Tibial nerve (tissue), 4 donors: ENCODE measurements at regions not wholly inside any gene's neighbourhood (a gene's known extent, or its start where the extent isn't known, plus 50 kb on each side); places are given as distances from the start of the nearest gene placed in this dataset.

Source experiments
- DNase-seq, 2 donors: peaks; one replicate each; pipeline ENCODE4 v3.0.0-alpha.2; 2019; ENCODE audit warnings: low spot score in 2 of 2
- H3K27ac ChIP-seq, 4 donors: fragments of 200-600 bp; sonication (generic) in 3 of 4; one replicate each; pipeline ENCODE4 v1.5.1; 2017 to 2019; ENCODE audit warnings: mild to moderate bottlenecking in 1 of 4
- H3K27me3 ChIP-seq, 2 donors: fragments of 200-600 bp; sonication (generic) in 1 of 2; one replicate each; pipeline versions ENCODE4 v1.5.1 to v1.6.0; 2017 to 2019
- H3K36me3 ChIP-seq, 3 donors: fragments of 200-600 bp; sonication (generic); one replicate each; pipeline ENCODE4 v1.5.1; 2018 to 2019
- H3K4me1 ChIP-seq, 4 donors: fragments of 200-600 bp; sonication (generic) in 3 of 4; one replicate each; pipeline ENCODE4 v1.5.1; 2017 to 2019
- H3K4me3 ChIP-seq, 4 donors: fragments of 200-600 bp; sonication (generic) in 3 of 4; one replicate each; pipeline ENCODE4 v1.5.1; 2017 to 2019; ENCODE audit warnings: mild to moderate bottlenecking in 1 of 4, moderate library complexity in 1 of 4
- H3K9me3 ChIP-seq, 4 donors: fragments of 200-600 bp; sonication (generic) in 3 of 4; one replicate each; pipeline ENCODE4 v1.5.1; 2017 to 2019
- CTCF ChIP-seq, 5 experiments: fragments of 200-600 bp in 3 of 5; fragments of 450-650 bp in 2 of 5; sonication (generic) in 3 of 5; IDR thresholded peaks; one replicate each; pipeline ENCODE4 v1.5.1; 2016 to 2019; ENCODE audit warnings: antibody characterized with exemption in 5 of 5, mild to moderate bottlenecking in 3 of 5, moderate library complexity in 2 of 5
- EP300 ChIP-seq, 2 donors: sonication (generic); formaldehyde crosslinking; IDR thresholded peaks; one replicate each; pipeline ENCODE4 v1.6.1; 2017; ENCODE audit warnings: antibody characterized with exemption in 2 of 2, mild to moderate bottlenecking in 1 of 2
- POLR2A ChIP-seq, 2 donors: fragments of 450-650 bp; IDR thresholded peaks; one replicate each; pipeline ENCODE4 v1.6.1; 2017; ENCODE audit warnings: antibody characterized with exemption in 2 of 2, mild to moderate bottlenecking in 2 of 2, moderate library complexity in 2 of 2
- WGBS, 2 donors: methylation state at CpG; one replicate each; pipeline ENCODE4 v1.1.5; 2018; 5-methylcytosine and 5-hydroxymethylcytosine counted together

- 61 to 65% methylated on average over 6 of the region's 6 CpGs for WGBS, 2 donors
- no peaks in the 10 kb centered on the region for H3K9me3 ChIP-seq
- TF ChIP-seq CTCF (IDR thresholded peaks at IDR 0.05): no peak
- no peak for TF ChIP-seq EP300 (IDR thresholded peaks at IDR 0.05)
- no peak for TF ChIP-seq POLR2A (IDR thresholded peaks at IDR 0.05)
- no peak for DNase-seq
- no peaks in the 10 kb centered on the region for H3K36me3 ChIP-seq
- H3K4me1 ChIP-seq: no peaks in the 10 kb centered on the region
- H3K4me3 ChIP-seq: no peak overlapping the region
- H3K27ac ChIP-seq: no peak overlapping the region
- H3K27me3 ChIP-seq: no peaks in the 10 kb centered on the region
Measured at GRCh38 chr5:165258197-165258771, 1752.9 kb downstream of the MAT2B start.

- Histone ChIP-seq H3K36me3 (no peaks in the 10 kb centered on the region), H3K9me3 (no peaks in the 10 kb centered on the region)
Measured at GRCh38 chr5:165260426-165260825, 1755.0 kb downstream of the MAT2B start.

GRCh38 chr5:165263536-165263935, 1758.1 kb downstream of the MAT2B start:
- no peak overlapping the region for H3K27ac ChIP-seq
- no peak for DNase-seq
- 69 to 72% methylated on average over 3 of the region's 3 CpGs for WGBS, 2 donors
- TF ChIP-seq CTCF (IDR thresholded peaks at IDR 0.05) (no peak), EP300 (IDR thresholded peaks at IDR 0.05) (no peak), POLR2A (IDR thresholded peaks at IDR 0.05) (no peak)
- H3K27me3 ChIP-seq: no peaks in the 10 kb centered on the region
- H3K9me3 ChIP-seq: no peaks in the 10 kb centered on the region
- H3K4me1 ChIP-seq: no peaks in the 10 kb centered on the region
- no peak overlapping the region for H3K4me3 ChIP-seq
- no peaks in the 10 kb centered on the region for H3K36me3 ChIP-seq

More at GRCh38 chr5:165260426-165260825, 1755.0 kb downstream of the MAT2B start:
- Histone ChIP-seq H3K27me3 (no peaks in the 10 kb centered on the region), H3K4me3 (no peak overlapping the region), H3K27ac (no peak overlapping the region), H3K4me1 (no peaks in the 10 kb centered on the region)
- DNase-seq: no peak
- no peak for TF ChIP-seq POLR2A (IDR thresholded peaks at IDR 0.05)

DNA sequence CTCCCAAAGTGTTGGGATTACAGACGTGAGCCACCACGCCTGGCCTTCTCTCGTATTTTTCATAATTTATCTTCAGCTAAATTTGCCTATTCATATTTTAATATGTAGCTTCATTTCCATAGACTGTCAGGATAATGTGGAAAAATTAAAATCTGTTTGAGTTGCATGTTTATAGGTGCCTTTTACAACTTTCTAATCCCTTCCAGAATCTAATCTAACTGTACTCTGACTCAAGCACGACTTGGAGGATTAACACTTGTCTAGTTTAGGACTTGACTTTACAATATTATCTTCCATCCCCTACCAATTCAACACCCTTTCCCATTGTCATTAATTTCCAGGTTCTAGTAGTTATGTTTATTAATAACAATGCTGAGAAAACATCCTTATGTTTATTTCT, 1761.5 kb downstream of the MAT2B start:
- H3K9me3 ChIP-seq: no peaks in the 10 kb centered on the region
- H3K4me3 ChIP-seq: no peak overlapping the region
- H3K36me3 ChIP-seq: no peaks in the 10 kb centered on the region
- 52 to 77% methylated on average over 4 of the region's 4 CpGs for WGBS, 2 donors
- no peaks in the 10 kb centered on the region for H3K27me3 ChIP-seq
- TF ChIP-seq POLR2A (IDR thresholded peaks at IDR 0.05): no peak
- TF ChIP-seq EP300 (IDR thresholded peaks at IDR 0.05): no peak
- H3K27ac ChIP-seq: no peak overlapping the region
- no peaks in the 10 kb centered on the region for H3K4me1 ChIP-seq
- DNase-seq: no peak

DNA sequence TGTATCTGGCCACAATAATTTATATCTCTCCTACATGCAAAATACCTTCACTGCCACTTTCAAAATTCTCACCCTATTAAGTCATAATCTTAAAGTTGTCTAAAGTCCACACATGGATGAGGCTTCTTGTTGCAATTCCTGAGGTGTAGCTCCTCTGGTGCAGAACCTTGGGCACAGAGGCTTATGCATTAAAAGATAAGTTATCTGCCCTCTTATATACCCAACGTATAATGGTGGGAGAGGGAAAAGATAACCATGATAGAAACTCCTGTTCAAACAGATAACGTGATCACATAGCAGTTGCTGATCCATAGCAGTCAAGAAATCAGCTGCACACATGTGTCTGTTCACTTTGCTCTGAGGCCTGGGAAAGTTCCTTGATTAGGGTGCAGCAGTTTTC, 1767.0 kb downstream of the MAT2B start:
- no peaks in the 10 kb centered on the region for H3K4me1 ChIP-seq
- H3K4me3 ChIP-seq: no peak overlapping the region
- no peak overlapping the region for H3K27ac ChIP-seq
- no peaks in the 10 kb centered on the region for H3K36me3 ChIP-seq
- TF ChIP-seq POLR2A (IDR thresholded peaks at IDR 0.05) (no peak), CTCF (IDR thresholded peaks at IDR 0.05) (no peak)
- DNase-seq: no peak
- no peaks in the 10 kb centered on the region for H3K9me3 ChIP-seq
- 83 to 88% methylated on average over 2 of the region's 2 CpGs for WGBS, 2 donors
- H3K27me3 ChIP-seq: no peaks in the 10 kb centered on the region

GRCh38 chr5:165277661-165278060, 1772.2 kb downstream of the MAT2B start:
- Histone ChIP-seq H3K9me3 (no peaks in the 10 kb centered on the region), H3K4me3 (no peak overlapping the region), H3K27me3 (no peaks in the 10 kb centered on the region), H3K4me1 (no peaks in the 10 kb centered on the region), H3K36me3 (no peaks in the 10 kb centered on the region), H3K27ac (no peak overlapping the region)
- no peak for TF ChIP-seq CTCF (IDR thresholded peaks at IDR 0.05)
- no peak for TF ChIP-seq EP300 (IDR thresholded peaks at IDR 0.05)
- no peak for TF ChIP-seq POLR2A (IDR thresholded peaks at IDR 0.05)
- no peak for DNase-seq
- WGBS, 2 donors: 73 to 78% methylated on average over 1 of the region's 1 CpG
